HG03378 (cell line): ENCODE measurements at regions not wholly inside any gene's neighbourhood (a gene's known extent, or its start where the extent isn't known, plus 50 kb on each side); places are given as distances from the start of the nearest gene placed in this dataset.

Experiments
- ATAC-seq: cut with Tn5 transposase; IDR thresholded peaks from one replicate; pipeline ENCODE4 v1.9.1; 2021; ENCODE audit warnings: mild to moderate bottlenecking, moderate library complexity; ENCODE audit not compliant: unreplicated experiment

DNA sequence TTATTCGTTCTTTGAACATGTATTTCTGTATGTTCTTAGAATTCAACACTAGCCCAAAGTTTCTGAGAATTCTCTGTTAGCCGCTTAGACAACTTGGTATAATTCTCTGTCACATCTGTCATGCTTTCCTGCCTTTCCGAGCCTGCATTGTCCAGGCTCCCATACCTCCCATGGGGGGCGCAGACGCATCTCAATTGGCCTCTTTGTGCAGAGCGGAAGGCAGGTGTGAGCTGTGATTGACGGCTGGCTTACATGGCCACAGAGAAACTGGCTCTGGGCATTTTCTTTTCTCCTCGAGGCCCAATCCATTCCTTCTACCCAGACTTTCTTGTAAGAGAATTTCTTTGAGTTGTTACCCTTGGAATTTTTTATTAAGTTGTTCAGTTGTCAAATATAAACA, 132.7 kb upstream of the SESN3 start:
- no peak for ATAC-seq

- ATAC-seq: no peak
Observed at GRCh38 chr11:95363164-95363563, 132.2 kb upstream of the SESN3 start.

- no peak for ATAC-seq
Observed at GRCh38 chr11:95361180-95361579, 130.2 kb upstream of the SESN3 start.

DNA sequence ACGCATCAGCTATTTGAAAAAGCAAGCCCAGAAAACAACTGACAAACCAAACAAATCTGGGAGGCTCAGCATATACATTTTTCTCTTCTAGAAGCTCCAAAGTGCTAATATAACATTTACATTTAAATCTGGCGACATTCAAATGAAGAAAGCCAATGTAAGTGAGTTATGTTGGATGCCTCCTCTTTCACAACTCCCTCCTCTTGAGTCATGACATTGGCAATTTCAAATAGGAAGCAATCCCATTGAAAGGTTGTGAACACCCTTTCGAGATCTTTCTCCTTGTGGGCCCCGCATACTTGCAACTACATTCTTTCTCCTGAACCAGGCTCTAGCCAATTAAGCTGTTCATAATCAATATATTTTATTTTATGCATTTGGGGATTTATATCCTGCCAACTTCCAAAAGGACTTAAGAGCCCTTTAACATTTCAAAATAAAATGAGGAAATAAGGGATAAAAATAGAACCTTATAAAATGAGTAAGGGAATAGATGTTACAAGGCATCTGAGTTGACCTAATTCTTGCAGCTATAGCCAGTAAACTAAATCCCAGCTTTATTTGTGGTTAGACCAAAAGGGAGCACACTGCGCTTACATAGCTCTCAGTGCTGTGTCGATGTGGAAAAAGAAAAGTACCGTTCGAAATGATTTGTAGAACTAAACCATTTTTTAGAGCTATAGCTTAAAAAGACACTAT, 129.5 kb upstream of the SESN3 start:
- ATAC-seq: no peak

- ATAC-seq: no peak
Observed at GRCh38 chr11:95359756-95360155, 128.8 kb upstream of the SESN3 start.

DNA sequence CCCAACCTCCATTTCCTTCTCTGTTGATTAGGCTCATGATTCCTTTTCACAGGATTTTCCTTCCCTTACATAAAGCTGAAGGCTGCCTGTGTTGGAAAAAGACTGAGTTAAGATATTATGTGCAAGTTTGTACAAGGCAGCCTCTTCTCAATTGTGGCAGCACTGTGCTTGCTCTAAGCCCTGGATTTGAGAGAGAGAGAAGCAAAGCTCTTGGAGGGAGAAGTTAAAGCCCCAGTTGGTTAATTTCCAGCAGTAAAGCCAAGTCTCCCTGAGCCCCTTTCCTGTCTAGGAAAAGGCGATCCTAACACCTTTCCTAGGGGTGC, 128.3 kb upstream of the SESN3 start:
- ATAC-seq: no peak

DNA sequence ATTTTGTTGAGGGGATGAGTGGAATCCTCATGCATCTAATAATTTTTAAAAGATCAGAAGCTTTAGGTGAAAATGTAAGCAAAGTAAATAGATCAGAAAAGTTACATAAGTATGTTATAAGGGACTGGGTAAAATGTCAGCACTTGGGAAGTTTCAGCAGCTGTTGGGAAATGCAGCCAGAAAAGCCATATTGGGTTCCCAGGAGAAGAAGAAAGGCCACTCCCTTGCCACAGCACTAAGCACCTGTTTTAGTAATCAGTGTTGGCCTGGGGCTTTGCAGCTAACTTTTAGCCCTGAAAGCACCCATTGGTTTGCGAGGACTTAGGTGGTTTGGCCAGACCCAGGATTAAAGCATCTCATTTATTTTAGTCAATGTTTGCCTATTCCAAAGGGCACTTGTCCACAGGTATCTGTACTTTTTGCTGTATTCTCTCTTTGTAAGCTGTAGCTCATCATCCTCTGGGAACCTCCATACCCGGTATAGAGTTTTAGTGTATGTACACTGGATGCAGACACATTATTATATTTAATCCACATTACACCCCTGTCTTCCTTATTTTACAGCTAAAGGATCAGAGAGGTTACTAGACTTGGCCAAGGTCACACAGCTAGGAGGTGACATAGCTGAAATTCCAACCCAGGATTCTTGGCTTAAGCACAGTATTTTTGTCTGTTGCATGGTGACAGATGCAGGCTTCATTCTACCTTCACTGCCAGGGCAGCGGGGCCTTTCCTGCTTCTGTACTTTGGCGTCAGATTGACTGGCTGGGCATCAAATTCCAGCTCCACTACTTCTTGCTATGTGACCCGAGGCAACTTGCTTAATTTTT, 127.7 kb upstream of the SESN3 start:
- no peak for ATAC-seq

DNA sequence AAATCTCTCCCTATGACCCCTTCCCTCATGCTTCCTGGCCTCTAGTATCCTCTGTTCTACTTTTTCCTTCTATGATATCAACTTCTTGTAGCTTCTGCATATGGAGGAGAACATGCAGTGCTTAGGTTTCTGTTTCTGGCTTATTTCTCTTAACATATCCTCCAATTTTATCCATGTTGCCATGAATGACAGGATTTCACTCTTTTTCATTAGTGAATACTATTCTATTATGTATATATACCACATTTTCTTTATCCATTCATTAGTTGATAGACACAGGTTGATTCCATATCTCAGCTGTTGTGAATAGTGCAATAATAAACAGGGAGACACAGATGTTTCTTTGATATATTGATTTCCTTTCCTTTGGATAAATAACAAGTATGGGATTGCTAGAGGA, 123.3 kb upstream of the SESN3 start:
- ATAC-seq: no peak

DNA sequence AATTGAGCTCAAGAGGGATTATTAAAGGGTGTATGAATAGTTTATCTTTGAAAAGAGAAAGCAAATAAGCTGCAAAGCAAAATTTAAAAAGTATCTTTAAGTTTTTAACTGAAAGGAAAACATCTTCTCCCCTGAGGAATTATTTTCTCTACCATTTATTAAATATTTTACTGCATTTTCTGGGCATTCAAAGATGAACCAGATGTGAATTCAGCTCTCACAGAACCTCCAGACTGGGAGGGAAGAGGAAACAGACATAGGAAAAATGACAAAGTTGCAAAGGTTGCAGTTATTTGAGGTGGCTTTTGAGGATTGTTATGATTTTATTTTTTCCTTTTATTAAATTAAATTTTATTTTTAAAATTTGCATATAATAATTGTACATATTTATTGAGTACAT, 122.7 kb upstream of the SESN3 start:
- ATAC-seq: no peak

DNA sequence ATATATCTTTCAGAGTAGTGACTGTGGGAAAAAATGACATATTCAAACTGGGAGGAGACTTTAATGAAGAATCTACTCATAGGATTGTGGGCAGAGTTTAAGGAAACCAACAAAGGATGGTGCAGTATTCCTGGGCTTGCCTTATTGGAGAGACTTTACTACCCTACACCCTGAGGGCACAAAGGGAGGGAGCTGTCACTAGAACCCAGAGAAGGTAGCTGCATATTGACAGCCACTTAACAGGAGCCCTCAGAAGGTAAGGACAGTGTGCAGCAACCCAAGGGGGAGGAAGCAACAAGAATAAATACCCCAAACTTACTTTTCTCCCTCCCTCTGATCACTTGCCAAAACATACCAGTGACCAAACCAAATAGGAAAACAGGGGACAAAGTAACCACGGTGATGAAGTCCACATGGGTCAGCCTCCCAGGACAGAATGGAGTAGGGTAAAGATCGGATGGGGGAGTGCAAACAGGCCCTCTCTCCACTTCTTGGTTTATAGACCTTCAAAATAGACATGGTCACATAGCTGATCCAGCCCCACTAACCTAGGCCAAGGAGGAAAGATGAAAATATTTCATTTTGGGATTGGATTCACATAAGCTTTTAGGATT, 121.8 kb upstream of the SESN3 start:
- ATAC-seq: no peak

GRCh38 chr11:95349345-95349942, 118.4 kb upstream of the SESN3 start:
- no peak for ATAC-seq

DNA sequence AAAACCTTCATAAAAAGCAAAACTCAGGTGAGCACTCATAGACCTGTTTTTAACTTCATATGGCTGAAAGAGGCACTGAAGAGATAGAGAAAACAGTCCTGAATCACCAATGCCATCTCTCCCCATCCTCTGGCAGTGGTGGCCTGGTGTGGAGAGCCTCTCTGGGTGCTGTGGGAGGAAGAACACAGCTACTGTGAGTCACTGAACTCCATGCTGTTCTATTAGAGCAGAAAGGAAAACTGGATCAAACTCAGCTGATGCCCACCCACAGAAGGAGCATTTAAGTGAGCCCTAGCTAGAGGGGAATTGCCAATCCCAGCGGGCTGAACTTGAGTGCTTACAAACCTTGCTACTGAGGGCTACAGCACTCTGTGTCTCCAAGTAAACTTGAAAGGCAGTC, 115.3 kb upstream of the SESN3 start:
- no peak for ATAC-seq

DNA sequence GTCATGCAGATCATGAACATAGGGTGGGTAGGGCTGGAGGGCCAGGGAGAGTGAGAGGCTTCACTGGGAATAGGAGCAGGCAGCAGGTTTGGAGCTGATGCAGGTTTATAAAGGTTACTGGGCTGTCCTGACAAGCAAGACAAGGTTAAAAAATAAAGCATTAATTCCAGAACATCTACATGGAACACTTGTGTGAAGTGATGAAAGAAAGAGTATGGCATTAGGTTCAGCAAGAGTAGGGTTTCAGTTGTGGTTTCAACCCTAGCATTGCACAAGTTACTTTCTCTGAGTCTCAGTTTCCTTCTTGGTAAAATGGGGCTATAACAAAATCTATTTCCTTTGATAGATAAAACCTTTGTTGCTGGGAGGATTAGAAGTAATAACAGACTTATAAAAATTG, 114.6 kb upstream of the SESN3 start:
- peak; percentile 66 for ATAC-seq

DNA sequence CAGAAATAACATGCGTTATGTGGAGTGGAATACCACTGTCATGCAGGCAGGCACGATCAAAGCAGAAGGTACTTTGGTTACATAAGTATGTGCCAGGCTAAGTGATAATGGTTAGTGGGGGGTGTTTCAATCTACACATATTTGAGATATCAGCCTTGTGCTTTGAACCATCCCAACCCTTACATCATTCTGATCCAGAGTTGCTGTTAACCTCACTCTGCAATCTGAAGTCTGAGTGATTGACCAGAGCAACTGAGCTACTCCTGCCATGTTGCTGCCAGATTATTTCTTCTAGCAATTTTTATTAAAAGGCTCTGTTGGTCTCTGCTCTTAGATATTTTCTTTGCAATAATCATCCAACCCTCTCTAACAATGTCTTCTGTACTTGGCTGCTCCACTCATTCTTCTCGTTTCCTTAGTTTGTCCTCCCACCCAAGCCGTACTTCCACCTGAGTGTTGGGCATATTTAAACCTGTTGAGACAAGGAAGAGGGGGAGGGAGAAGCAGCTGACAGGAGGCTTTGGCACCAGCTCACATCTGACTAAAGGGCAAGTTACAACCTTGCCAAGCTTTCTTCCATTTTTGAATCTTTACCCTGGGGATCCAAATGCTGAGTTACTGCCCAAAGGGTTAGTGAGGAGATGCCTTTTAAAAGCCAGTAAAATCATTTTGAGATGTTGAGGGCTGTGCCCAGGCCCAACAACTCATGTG, 114.1 kb upstream of the SESN3 start:
- no peak for ATAC-seq

- no peak for ATAC-seq
Observed at GRCh38 chr11:95341221-95341620, 110.2 kb upstream of the SESN3 start.

DNA sequence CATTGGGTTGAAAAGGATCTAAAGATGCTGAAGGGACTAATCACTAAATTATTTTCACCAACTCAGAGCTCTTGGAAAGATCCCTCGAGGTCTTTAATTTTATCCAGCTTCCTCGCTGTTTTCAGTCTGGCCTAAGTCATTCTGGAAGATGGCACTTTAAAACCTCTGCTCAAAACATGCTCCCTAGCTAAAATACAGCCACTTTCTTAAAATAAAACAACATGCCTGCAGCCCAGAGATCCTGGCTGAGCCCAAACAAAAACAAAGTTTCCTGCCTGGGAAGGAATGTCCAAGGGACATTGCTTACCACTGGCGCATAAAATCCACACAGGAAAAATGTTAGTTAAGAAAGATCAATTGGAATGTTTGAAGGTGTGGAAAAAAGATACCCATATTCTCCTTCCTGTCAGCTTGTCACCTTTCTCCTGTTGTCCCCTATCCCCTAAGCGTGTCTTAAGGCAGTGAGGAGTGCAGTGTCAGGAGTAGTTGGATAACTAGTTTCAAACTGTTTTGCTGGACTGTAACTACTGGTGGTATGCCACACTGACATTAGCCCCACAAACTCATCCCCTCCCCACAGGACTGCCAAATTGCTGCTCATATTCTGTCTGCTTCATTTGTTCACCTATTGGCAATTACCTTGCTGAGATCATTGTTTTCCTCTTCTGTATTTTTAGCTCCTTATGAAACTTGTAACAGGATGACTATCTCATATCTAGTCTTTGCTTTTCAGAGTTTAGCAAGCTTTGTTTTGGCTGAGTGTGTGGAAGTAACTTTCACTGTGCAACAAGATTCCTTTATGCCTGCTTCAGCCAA, 108.3 kb upstream of the SESN3 start:
- peak; percentile 56 for ATAC-seq

- ATAC-seq: no peak
Observed at GRCh38 chr11:95338430-95338991, 107.5 kb upstream of the SESN3 start.

DNA sequence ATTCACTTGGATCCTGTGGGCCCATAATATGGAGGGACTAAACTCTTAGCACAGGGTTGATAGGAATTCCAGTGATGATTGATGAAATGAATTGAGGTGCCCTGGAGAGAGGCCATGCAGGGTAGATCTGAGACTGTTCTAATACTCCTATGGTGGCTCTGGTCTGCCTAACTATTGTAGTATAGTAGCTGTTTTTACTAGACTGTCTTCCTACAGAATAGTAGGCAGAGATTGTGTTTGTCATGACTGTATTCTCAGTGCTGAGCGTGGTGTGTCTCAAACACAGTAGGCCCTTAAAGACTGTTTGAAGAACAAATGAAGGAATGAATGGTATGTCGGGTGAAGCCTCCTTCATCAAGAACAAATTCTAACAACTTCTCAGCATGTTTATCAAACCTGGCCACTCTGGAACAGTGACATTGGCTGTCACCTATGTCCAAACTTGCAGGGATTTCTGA, 107.0 kb upstream of the SESN3 start:
- peak; percentile 7 for ATAC-seq

DNA sequence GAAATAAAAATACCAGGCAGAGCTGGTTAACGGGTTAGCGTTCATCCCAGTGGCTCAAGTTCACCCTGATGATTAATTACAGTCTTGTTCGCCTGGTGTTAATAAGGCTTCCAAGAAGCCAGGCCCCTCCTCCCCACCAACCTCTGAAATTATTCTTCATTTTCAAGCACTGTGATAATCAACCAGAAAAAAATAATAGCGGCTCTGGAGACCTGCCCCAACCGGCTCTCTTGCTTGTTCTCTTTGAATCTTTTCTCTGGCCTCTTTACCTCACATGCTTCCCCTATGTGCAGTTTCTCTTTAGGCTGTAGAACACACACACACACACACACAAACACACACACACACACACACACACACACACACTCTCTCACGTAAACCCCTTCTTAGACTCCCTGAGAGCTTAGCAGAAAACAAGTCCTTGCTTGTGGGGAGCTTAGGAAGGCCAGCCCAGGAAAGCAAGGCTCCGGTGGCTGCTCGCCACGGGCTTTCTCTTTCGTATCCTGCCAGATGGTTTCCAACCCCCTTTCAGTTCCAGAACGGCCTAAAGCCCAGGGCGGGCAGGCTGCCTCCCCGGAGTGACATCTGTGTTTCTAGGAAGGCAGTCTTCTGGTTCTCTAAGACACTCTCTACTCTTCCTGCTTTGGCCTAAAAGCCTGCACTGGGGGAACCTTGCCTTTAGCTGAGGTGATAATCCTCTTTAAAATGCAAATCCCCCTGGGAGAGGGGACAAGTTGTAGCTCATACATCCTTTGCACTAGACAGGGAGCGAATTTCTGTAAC, 106.4 kb upstream of the SESN3 start:
- peak; percentile 75 for ATAC-seq
